NCI-H2171 (cell line): ENCODE measurements at regions not wholly inside any gene's neighbourhood (a gene's known extent, or its start where the extent isn't known, plus 50 kb on each side); places are given as distances from the start of the nearest gene placed in this dataset.
"Not testable (repeated sequence)": the region's sequence is repeated elsewhere in the genome, so short reads cannot be mapped to it uniquely, and the experiment has no call there.

Experiments
- DNase-seq: peaks from one replicate; lab custom pipeline; 2025; lab: John Stamatoyannopoulos, UW

GRCh38 chr12:31162896-31163560 is 89.4 kb downstream of the DDX11 start:
- DNase-seq, result not testable (repeated sequence)

- DNase-seq, result not testable (repeated sequence)
Measured at GRCh38 chr12:31174293-31174692, 100.6 kb downstream of the DDX11 start.

- not testable (repeated sequence) for DNase-seq
Measured at GRCh38 chr12:31177514-31177913, 103.9 kb downstream of the DDX11 start.

GRCh38 chr12:31178875-31179274 is 105.2 kb downstream of the DDX11 start:
- DNase-seq, result not testable (repeated sequence)

- DNase-seq, result not testable (repeated sequence)
Measured at GRCh38 chr12:31179627-31180237, 106.1 kb downstream of the DDX11 start.

GRCh38 chr12:31182571-31182970 is 108.9 kb downstream of the DDX11 start:
- DNase-seq, result not testable (repeated sequence)

- not testable (repeated sequence) for DNase-seq
Measured at GRCh38 chr12:31183107-31183506, 109.4 kb downstream of the DDX11 start.

GRCh38 chr12:31183899-31184298 is 110.2 kb downstream of the DDX11 start:
- not testable (repeated sequence) for DNase-seq

- DNase-seq, result not testable (repeated sequence)
Measured at GRCh38 chr12:31184667-31185066, 111.0 kb downstream of the DDX11 start.

GRCh38 chr12:31192689-31193088 is 119.0 kb downstream of the DDX11 start:
- DNase-seq, result not testable (repeated sequence)

GRCh38 chr12:31195620-31196019 is 122.0 kb downstream of the DDX11 start:
- DNase-seq, result not testable (repeated sequence)

- DNase-seq, result not testable (repeated sequence)
Measured at GRCh38 chr12:31199476-31199875, 125.8 kb downstream of the DDX11 start.

GRCh38 chr12:31201382-31201781 is 124.6 kb downstream of the SINHCAF start:
- DNase-seq, result no peak

- no peak for DNase-seq
Measured at GRCh38 chr12:31203261-31203660, 122.7 kb downstream of the SINHCAF start.

GRCh38 chr12:31205054-31205453 is 120.9 kb downstream of the SINHCAF start:
- DNase-seq, result no peak

GRCh38 chr12:31206038-31206670 is 119.8 kb downstream of the SINHCAF start:
- DNase-seq, result no peak

GRCh38 chr12:31207799-31208465 is 118.0 kb downstream of the SINHCAF start:
- DNase-seq, result no peak

GRCh38 chr12:31210104-31210503 is 115.8 kb downstream of the SINHCAF start:
- no peak for DNase-seq

GRCh38 chr12:31210541-31210940 is 115.4 kb downstream of the SINHCAF start:
- no peak for DNase-seq

GRCh38 chr12:31214626-31215517 is 111.1 kb downstream of the SINHCAF start:
- DNase-seq, result no peak

GRCh38 chr12:31215518-31216232 is 110.3 kb downstream of the SINHCAF start:
- DNase-seq, result no peak
